Activated CD4-positive, alpha-beta T cell treated with anti-CD3 and anti-CD28 coated beads, Interleukin-2, amount 10 ng/mL, durations not matched to agents 24 days and 14 days (primary cell): ENCODE measurements at regions not wholly inside any gene's neighbourhood (a gene's known extent, or its start where the extent isn't known, plus 50 kb on each side); places are given as distances from the start of the nearest gene placed in this dataset.

Experiments
- DNase-seq: peaks from one replicate; pipeline ENCODE4 v3.0.0; 2022
- H3K27ac Mint-ChIP-seq: one replicate; pipeline ENCODE4 v1.8.0; 2022; ENCODE audit warnings: mild to moderate bottlenecking, mixed read lengths
- H3K27me3 Mint-ChIP-seq: one replicate; pipeline ENCODE4 v1.8.0; 2022; ENCODE audit warnings: mixed read lengths
- H3K36me3 Mint-ChIP-seq: one replicate; pipeline ENCODE4 v1.8.0; 2022; ENCODE audit warnings: low read depth, mild to moderate bottlenecking, mixed read lengths
- H3K4me1 Mint-ChIP-seq: one replicate; pipeline ENCODE4 v1.8.0; 2021; ENCODE audit warnings: mixed read lengths
- H3K4me3 Mint-ChIP-seq: one replicate; pipeline ENCODE4 v1.8.0; 2022; ENCODE audit warnings: mild to moderate bottlenecking, moderate library complexity, mixed read lengths
- H3K9me3 Mint-ChIP-seq: one replicate; pipeline ENCODE4 v1.8.0; 2021; ENCODE audit warnings: mixed read lengths
- intact Hi-C: fragments of 100-400 bp; cut with micrococcal nuclease; formaldehyde crosslinking; loops from one replicate; pipeline ENCODE4 v1.15.1; 2023

DNA sequence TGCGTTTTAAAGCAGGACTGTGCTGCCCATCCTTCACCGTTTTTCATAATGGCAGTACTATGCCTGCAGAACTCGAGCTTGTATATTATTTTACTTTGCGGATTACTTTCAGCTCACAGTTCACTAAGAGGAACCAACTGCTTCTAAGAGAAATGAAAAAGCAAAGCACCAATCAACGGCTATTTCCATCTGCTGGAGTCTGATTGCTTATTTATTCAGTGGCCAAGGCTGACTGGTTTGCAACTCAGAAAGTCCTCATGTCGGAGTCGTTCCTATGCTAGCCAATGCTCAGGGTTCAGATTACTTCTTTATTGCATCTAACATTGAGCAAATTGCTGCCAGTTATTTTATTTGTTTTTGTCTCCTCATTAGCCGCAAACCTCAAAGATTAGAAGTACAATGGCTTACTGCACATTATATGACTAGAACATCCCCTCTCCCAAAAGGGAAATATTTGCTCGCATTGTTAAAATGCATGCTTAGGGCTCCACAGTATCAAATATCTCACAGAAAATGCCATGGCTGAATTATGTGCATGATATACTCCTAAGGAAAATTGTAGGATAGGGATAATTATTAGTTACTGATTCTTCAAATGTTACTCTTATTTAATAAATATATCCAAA lies 1628.2 kb upstream of the ADGRL3 start:
- H3K9me3 Mint-ChIP-seq: no peaks in the 10 kb centered on the region
- DNase-seq: no peak
- H3K27me3 Mint-ChIP-seq: no peaks in the 10 kb centered on the region
- H3K4me3 Mint-ChIP-seq: no peak overlapping the region
- no peak overlapping the region for H3K27ac Mint-ChIP-seq
- H3K36me3 Mint-ChIP-seq: no peaks in the 10 kb centered on the region
- no peaks in the 10 kb centered on the region for H3K4me1 Mint-ChIP-seq
- intact Hi-C loops: loop anchor here (5.0 kb wide), 1 partner anchor 35 kb away; no protein-coding TSS in a partner anchor

DNA sequence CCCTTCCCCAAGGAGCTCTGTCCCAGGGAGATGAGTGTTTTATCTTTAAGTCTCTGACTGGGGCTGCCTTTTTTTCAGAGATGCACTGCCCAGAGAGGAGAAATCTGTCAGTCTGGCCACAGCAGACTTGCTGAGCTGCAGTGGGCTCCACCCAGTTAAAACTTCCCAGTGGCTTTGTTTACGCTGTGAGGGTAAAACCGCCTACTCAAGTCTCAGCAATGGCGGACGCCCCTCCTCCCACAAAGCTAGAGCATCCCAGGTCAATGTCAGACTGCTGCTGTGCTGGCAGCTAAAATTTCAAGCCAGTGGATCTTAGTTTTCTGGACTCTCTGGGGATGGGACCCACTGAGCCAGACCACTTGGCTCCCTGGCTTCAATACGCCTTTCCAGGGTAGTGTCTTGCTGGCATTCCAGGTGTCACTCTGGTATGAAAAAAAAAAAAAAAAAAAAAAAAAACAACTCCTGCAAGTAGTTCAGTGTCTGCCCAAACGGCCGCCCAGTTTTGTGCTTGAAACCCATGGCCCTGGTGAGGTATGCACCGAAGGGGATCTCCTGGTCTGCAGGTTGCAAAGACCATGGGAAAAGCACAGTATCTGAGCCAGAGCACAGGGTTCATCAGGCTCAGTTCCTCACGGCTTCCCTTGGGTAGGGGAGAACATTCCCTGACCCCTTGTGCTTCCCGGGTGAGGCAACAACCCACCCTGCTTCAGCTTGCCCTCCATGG lies 1616.1 kb upstream of the ADGRL3 start:
- intact Hi-C loops: no loop called here
- Mint-ChIP-seq H3K9me3 (peaks cover 19% of the 10 kb centered on the region), H3K27me3 (no peaks in the 10 kb centered on the region), H3K36me3 (no peaks in the 10 kb centered on the region), H3K4me3 (no peak overlapping the region), H3K27ac (no peak overlapping the region), H3K4me1 (no peaks in the 10 kb centered on the region)
- DNase-seq: no peak

DNA sequence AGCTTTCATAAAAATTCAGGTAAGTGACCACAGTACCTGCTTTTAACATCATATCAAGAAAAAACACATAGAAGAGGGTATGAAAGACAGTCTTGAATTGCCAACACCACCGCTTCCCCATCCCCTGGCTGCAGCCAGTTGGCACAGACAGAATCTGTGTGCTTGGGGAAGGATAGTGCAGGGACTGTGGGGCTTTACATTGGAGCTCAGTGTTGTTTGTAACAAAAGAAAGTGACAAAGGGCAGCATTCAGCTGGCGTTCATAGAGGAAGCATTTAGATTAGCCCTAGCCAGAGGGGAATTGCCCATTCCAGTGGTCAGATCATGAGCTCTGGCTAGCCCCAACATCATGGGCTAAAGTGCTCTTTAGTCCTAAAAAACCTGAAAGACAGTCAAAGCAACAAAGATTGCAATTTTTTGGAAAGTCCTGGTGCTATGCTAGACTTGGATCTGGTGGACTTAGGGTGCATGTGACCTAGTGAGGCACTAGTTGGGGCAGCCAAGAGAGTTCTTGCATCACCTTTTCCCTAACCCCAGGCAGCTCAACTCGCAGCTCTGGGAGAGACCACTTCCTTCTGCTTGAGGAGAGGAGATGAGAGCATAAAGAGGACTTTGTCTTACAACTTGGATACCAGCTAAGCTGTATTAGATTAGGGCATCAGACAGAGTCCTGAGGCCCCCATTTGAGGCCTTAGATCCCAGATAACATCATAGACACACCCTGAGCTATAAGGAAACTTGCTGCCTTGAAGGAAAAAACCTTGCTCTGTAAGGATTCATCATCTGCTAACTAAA lies 1602.4 kb upstream of the ADGRL3 start:
- Mint-ChIP-seq H3K4me3 (no peak overlapping the region), H3K9me3 (peaks cover 5% of the 10 kb centered on the region), H3K27me3 (no peaks in the 10 kb centered on the region), H3K36me3 (no peaks in the 10 kb centered on the region), H3K4me1 (no peaks in the 10 kb centered on the region), H3K27ac (no peak overlapping the region)
- intact Hi-C loops: no loop called here
- DNase-seq: no peak

DNA sequence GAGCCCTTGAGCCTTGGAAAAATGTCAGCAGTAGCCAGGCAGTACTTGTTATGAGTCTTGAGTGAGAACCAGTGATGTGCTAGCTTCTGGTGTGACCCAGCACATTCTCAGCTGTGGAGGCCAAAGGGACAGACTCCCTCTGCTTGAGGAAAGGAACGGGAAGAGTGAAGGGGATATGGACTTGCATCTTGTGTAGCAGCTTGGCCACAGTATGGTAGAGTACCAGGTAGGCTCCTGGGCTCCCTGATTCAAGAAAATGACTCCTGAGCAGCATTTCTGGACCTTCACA lies 1601.9 kb upstream of the ADGRL3 start:
- intact Hi-C loops: no loop called here

DNA sequence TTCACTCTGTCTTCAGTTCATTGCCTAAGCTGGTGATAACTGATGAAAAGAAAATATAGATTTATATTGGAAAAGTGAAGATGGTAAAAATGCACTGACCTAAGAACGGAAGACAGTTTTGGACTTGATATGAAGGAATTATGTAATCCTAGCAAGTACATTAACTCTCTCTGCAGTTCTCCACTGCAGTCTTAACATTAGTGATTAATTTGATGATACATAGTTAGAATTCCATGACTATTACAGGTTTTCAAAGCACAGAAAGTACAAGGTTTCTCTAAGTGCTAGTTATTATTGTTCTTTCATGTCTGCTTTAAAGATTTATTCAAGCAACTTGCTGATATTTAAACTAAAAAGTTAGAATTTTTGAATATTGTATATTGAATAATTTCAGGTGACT lies 1591.7 kb upstream of the ADGRL3 start:
- Mint-ChIP-seq H3K27ac (no peak overlapping the region), H3K9me3 (peaks cover 11% of the 10 kb centered on the region), H3K4me3 (no peak overlapping the region), H3K4me1 (no peaks in the 10 kb centered on the region), H3K27me3 (no peaks in the 10 kb centered on the region), H3K36me3 (no peaks in the 10 kb centered on the region)
- DNase-seq: no peak
- intact Hi-C loops: no loop called here

More for the DNA sequence above, 1601.9 kb upstream of the ADGRL3 start:
- H3K9me3 Mint-ChIP-seq: peaks cover 5% of the 10 kb centered on the region
- no peaks in the 10 kb centered on the region for H3K36me3 Mint-ChIP-seq
- no peak overlapping the region for H3K4me3 Mint-ChIP-seq
- H3K4me1 Mint-ChIP-seq: no peaks in the 10 kb centered on the region
- H3K27ac Mint-ChIP-seq: no peak overlapping the region
- no peaks in the 10 kb centered on the region for H3K27me3 Mint-ChIP-seq
- DNase-seq: no peak

DNA sequence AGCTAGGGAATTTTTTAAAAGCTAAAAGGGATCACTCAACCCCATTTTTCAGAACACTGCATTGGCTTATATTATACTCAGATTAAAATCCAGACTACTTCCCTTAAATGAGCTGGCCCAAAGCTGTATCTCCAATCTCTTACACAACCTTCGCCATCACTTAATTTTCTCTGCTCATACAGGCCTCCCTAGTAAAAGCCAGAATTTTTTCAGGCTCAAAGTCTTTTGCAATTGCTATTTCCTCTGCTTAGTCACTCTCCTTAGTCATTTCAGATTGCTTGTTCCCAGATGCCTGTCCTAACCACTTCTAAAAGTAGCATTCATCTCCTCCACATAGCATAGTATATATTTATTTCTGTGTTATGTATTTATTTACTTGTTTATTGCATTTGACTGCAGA lies 1587.9 kb upstream of the ADGRL3 start:
- Mint-ChIP-seq H3K27ac (no peak overlapping the region), H3K4me3 (no peak overlapping the region), H3K36me3 (no peaks in the 10 kb centered on the region), H3K27me3 (no peaks in the 10 kb centered on the region), H3K4me1 (no peaks in the 10 kb centered on the region), H3K9me3 (no peaks in the 10 kb centered on the region)
- DNase-seq: no peak
- intact Hi-C loops: no loop called here

DNA sequence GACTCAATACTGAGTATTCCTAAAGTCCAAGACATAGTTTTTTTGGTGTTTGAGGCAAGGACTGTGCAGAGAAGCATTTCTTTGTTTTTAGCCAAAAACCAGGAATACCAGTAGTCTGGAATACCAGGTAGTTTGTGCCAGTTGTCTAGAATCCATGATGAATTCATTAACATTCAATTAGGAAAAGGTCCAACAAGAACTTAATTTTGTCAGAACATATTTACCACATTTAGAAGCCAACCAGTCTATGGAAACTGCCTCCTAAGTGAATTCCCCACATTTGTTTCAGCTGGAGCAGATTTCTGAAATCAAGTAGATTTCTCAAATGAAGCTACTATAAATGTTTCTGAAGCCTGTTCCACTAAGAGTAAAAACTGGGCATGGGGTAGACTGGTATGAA lies 1584.8 kb upstream of the ADGRL3 start:
- intact Hi-C loops: no loop called here
- Mint-ChIP-seq H3K36me3 (no peaks in the 10 kb centered on the region), H3K4me1 (no peaks in the 10 kb centered on the region), H3K9me3 (no peaks in the 10 kb centered on the region), H3K4me3 (no peak overlapping the region), H3K27me3 (no peaks in the 10 kb centered on the region), H3K27ac (no peak overlapping the region)
- DNase-seq: no peak

DNA sequence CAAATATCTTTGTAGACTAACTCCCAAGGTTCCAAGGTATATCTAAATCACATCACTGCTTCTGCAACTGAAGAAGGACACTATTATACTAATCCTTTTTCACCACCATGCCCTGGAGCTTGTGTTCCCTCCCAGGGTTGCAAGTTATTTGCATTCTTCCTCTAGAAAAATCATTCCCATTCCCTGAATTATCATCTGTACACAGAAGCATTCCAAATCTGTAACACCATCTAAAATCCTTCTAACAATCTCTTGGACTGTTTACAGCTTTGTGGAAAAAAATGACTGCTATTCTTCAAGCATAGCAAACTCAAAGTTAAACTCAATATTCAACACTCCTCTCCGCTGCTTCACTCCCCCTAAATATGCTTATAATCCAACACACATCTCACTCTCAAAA lies 1570.8 kb upstream of the ADGRL3 start:
- peaks cover 9% of the 10 kb centered on the region for H3K9me3 Mint-ChIP-seq
- H3K27ac Mint-ChIP-seq: no peak overlapping the region
- H3K27me3 Mint-ChIP-seq: no peaks in the 10 kb centered on the region
- no peak for DNase-seq
- H3K4me3 Mint-ChIP-seq: no peak overlapping the region
- no peaks in the 10 kb centered on the region for H3K36me3 Mint-ChIP-seq
- intact Hi-C loops: no loop called here
- no peaks in the 10 kb centered on the region for H3K4me1 Mint-ChIP-seq

DNA sequence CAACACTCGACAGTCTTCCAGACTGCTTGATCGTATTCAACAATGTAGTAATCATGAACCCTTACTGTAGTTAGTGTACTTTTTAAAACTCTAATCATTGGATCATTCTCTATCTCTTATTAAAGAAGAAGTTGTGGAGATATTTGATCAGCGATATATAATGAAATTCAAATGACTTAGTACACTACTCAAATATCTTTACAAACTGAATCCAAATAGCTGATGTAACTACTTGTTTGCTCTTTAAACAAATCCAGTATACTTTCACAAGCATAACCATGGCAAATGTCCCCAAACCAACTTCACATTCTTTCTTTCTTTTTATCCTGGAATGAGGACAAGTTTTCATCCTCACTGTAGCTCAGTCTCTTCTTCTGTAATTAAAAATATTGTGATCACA lies 1569.9 kb upstream of the ADGRL3 start:
- Mint-ChIP-seq H3K9me3 (peaks cover 9% of the 10 kb centered on the region), H3K4me1 (no peaks in the 10 kb centered on the region), H3K27ac (no peak overlapping the region), H3K36me3 (no peaks in the 10 kb centered on the region), H3K27me3 (no peaks in the 10 kb centered on the region), H3K4me3 (no peak overlapping the region)
- intact Hi-C loops: no loop called here
- DNase-seq: no peak

DNA sequence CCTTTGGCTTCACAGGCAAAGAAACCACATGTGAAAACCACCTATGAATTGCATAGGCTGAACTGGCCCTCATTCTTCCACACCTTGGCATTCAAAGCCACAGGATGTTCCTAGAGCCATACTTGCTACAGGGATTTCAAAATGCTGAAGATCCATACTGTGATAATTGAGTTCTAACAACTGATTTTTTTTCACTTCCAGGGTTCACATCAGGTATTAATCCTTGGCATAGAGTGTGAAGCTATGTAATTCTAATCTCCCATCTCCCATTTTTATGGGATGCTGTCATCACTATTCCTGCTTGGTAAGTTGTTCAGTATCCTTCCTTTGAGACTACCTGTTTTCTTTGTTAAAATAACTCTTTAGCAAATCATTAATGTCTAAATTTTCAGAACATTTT lies 1569.2 kb upstream of the ADGRL3 start:
- H3K36me3 Mint-ChIP-seq: no peaks in the 10 kb centered on the region
- no peak overlapping the region for H3K4me3 Mint-ChIP-seq
- DNase-seq: no peak
- H3K27ac Mint-ChIP-seq: no peak overlapping the region
- H3K9me3 Mint-ChIP-seq: peaks cover 14% of the 10 kb centered on the region
- intact Hi-C loops: no loop called here
- no peaks in the 10 kb centered on the region for H3K27me3 Mint-ChIP-seq
- H3K4me1 Mint-ChIP-seq: no peaks in the 10 kb centered on the region

DNA sequence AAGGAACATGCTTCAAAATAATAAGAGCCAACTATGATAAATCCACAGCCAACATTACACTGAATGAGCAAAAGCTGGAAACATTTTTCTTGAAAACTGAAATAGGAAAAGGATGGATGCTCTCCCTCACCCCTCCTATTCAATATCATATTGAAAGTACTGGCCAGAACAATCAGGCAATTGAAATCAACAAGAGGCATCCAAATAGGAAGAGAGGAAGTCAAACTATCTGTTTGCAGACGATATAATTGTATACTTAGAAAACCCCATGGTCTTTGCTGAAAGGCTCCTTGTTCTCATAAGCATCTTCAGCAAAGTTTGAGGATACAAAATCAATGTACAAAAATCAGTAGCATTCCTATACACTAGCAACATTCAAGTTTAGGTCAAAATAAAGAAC lies 1562.5 kb upstream of the ADGRL3 start:
- intact Hi-C loops: no loop called here
- no peak overlapping the region for H3K27ac Mint-ChIP-seq
- H3K4me1 Mint-ChIP-seq: no peaks in the 10 kb centered on the region
- no peak for DNase-seq
- H3K27me3 Mint-ChIP-seq: no peaks in the 10 kb centered on the region
- no peaks in the 10 kb centered on the region for H3K36me3 Mint-ChIP-seq
- no peak overlapping the region for H3K4me3 Mint-ChIP-seq
- H3K9me3 Mint-ChIP-seq: peaks cover 14% of the 10 kb centered on the region

DNA sequence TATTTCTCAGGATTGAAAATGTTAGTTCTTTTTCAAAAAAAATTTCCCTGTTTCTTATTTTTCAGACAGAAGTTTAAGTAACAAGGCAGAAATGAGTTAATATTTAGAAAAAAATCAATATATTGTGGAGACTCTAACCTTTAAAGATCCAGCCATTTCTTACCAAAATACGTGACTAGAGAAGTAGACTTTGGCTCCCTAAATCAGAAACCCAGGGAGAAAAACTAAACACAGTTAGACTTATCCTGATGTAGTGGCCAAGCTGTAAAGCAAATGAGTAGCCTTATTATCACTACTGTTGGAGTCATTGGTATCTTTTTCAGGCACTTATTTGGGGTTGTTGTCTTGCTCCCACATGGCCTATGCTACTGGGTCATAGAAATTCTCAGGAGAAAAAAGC lies 1556.4 kb upstream of the ADGRL3 start:
- no peak overlapping the region for H3K4me3 Mint-ChIP-seq
- intact Hi-C loops: no loop called here
- no peak for DNase-seq
- H3K36me3 Mint-ChIP-seq: no peaks in the 10 kb centered on the region
- H3K4me1 Mint-ChIP-seq: no peaks in the 10 kb centered on the region
- no peak overlapping the region for H3K27ac Mint-ChIP-seq
- H3K9me3 Mint-ChIP-seq: no peaks in the 10 kb centered on the region
- no peaks in the 10 kb centered on the region for H3K27me3 Mint-ChIP-seq

DNA sequence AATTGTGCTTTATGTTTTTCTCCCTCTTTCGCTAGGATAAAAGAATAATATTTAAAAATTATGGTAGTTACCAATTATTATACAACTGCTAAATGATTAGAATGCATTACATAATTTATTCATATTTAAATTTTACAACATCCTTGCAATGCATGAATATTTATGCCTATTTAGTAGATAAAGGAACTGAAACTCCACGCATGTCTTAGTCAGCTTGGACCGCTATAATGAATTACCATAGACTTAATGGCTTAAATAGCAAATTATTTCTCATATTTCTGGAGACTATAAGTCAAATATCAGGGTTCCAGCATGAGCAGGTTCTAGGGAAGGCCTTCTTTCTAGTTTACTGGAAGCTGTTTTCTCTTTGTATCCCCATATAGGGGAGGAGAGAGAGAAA lies 1555.4 kb upstream of the ADGRL3 start:
- H3K27ac Mint-ChIP-seq: no peak overlapping the region
- no peaks in the 10 kb centered on the region for H3K36me3 Mint-ChIP-seq
- no peaks in the 10 kb centered on the region for H3K9me3 Mint-ChIP-seq
- intact Hi-C loops: no loop called here
- H3K4me3 Mint-ChIP-seq: no peak overlapping the region
- no peak for DNase-seq
- H3K4me1 Mint-ChIP-seq: no peaks in the 10 kb centered on the region
- H3K27me3 Mint-ChIP-seq: no peaks in the 10 kb centered on the region

DNA sequence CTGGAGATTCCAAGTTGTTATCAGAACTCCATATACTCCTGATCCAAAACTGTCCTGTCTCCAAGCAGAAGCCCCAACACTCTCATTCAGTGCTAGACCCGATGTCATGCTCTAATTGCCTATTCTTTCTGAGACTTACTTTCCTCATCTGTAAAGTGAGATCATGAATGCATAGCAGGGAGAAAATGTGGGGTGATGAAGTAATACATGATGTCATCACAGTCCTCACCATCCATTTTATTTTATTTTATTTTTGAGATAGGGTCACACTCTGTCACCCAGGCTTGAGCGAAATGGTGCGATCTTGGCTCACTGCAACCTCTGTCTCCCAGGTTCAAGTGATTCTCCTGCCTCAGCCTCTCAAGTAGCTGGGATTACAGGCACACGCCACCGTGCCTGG lies 1554.0 kb upstream of the ADGRL3 start:
- DNase-seq: no peak
- peaks cover 6% of the 10 kb centered on the region for H3K9me3 Mint-ChIP-seq
- no peak overlapping the region for H3K27ac Mint-ChIP-seq
- H3K4me3 Mint-ChIP-seq: no peak overlapping the region
- intact Hi-C loops: no loop called here
- H3K4me1 Mint-ChIP-seq: no peaks in the 10 kb centered on the region
- no peaks in the 10 kb centered on the region for H3K27me3 Mint-ChIP-seq
- H3K36me3 Mint-ChIP-seq: no peaks in the 10 kb centered on the region
